Spleen (tissue), 11 donors: ENCODE measurements at regions not wholly inside any gene's neighbourhood (a gene's known extent, or its start where the extent isn't known, plus 50 kb on each side); places are given as distances from the start of the nearest gene placed in this dataset.
A peak's percentile ranks its signal among the peaks of the same experiment; 100 is the strongest.

Experiments used
- DNase-seq: peaks from one replicate; pipeline ENCODE4 v3.0.0-alpha.2; 2020
- H3K27ac ChIP-seq, 8 donors: fragments of 200-600 bp; sonication (generic) in 7 of 8; 1 replicate in 4 of 8; 2 replicates in 4 of 8; pipeline versions ENCODE4 v1.5.0 to v1.8.0; 2016 to 2021; ENCODE audit warnings: inconsistent platforms in 4 of 8, mild to moderate bottlenecking in 4 of 8, moderate library complexity in 1 of 8
- H3K27me3 ChIP-seq, 7 donors: fragments of 200-600 bp; sonication (generic) in 6 of 7; replicated peaks in 1 of 7; 1 replicate in 4 of 7; 2 replicates in 3 of 7; pipeline versions ENCODE4 v1.5.0 to v1.8.0; 2016 to 2021; ENCODE audit warnings: inconsistent platforms in 3 of 7, mild to moderate bottlenecking in 1 of 7
- H3K36me3 ChIP-seq, 6 donors: fragments of 200-600 bp; sonication (generic) in 5 of 6; 1 replicate in 4 of 6; 2 replicates in 2 of 6; pipeline versions ENCODE4 v1.5.0 to v1.8.0; 2016 to 2021; ENCODE audit warnings: inconsistent platforms in 2 of 6
- H3K4me1 ChIP-seq, 6 donors: fragments of 200-600 bp; sonication (generic) in 5 of 6; 1 replicate in 3 of 6; 2 replicates in 3 of 6; pipeline versions ENCODE4 v1.5.0 to v1.8.0; 2016 to 2021; ENCODE audit warnings: inconsistent platforms in 3 of 6
- H3K4me3 ChIP-seq, 8 donors: fragments of 200-600 bp; sonication (generic) in 7 of 8; 1 replicate in 4 of 8; 2 replicates in 4 of 8; pipeline versions ENCODE4 v1.5.0 to v1.8.0; 2016 to 2021; ENCODE audit warnings: inconsistent platforms in 4 of 8, mild to moderate bottlenecking in 4 of 8, moderate library complexity in 2 of 8
- H3K9me3 ChIP-seq, 8 donors: fragments of 200-600 bp; sonication (generic) in 7 of 8; 1 replicate in 4 of 8; 2 replicates in 4 of 8; pipeline versions ENCODE4 v1.5.0 to v1.8.0; 2016 to 2021; ENCODE audit warnings: inconsistent platforms in 4 of 8
- CTCF ChIP-seq, 11 experiments: fragments of 200-600 bp in 7 of 11; fragments of 450-650 bp in 4 of 11; sonication (generic) in 4 of 11; IDR thresholded peaks in 8 of 11; conservative IDR thresholded peaks in 3 of 11; 1 replicate in 7 of 11; 2 replicates in 4 of 11; pipeline versions ENCODE4 v1.4.0 to v1.8.0; 2016 to 2021; ENCODE audit warnings: antibody characterized with exemption in 11 of 11, inconsistent platforms in 4 of 11, mild to moderate bottlenecking in 1 of 11
- POLR2A ChIP-seq, 3 donors: fragments of 450-650 bp; IDR thresholded peaks; one replicate each; pipeline ENCODE4 v1.5.1; 2017; ENCODE audit warnings: antibody characterized with exemption in 3 of 3, mild to moderate bottlenecking in 1 of 3
- POLR2AphosphoS5 ChIP-seq, 3 donors: sonication (generic); formaldehyde crosslinking; IDR thresholded peaks; one replicate each; pipeline ENCODE4 v1.5.1; 2017; ENCODE audit warnings: antibody characterized with exemption in 3 of 3
- WGBS, 5 donors: extraction: QIAGEN DNeasy Blood & Tissue Kit in 3 of 5; methylation state at CpG; one replicate each; pipeline versions ENCODE4 v1.1.5 to v1.1.7; 2013 to 2018; 5-methylcytosine and 5-hydroxymethylcytosine counted together
- intact Hi-C: fragments of 100-400 bp; cut with DNase I; formaldehyde crosslinking; loops from one replicate; pipeline ENCODE4 v1.15.0; 2023; ENCODE audit warnings: low total_unique reads
- donor health status: healthy with polysubstance abuse.
- donor health status: DM: no; HTN: no; CAD: no; lungs with moderate emphysema.
- donor health status: DM: no; HTN: no; CAD: no.
- donor health status: Bipolar disorder and iron deficiency.
- donor health status: healthy.
- donor health status: DM: no; HTN: no; CAD: no.
- donor health status: DM: yes; HTN: yes; CAD: no.

DNA sequence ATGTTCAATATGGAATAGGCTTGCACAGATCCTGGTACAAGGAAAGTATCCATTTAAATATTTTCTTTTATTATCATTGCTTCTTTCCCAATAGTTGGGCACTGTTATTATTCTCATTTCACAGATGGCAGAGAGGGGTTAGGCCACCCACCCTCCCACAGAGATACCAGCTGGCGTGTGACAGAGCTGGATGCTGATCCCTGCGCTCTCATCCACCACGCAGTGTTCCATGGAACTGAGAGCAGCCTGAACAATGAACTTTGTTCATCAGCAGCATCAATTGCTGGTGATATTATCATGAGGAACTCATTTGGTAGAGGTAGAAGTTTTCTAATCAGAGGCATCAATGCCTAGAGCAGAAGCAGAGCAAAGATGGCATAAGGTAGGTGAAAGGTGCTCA, 227.9 kb downstream of the ESM1 start:
- no peak for DNase-seq
- intact Hi-C loops, result no loop called here
- Histone ChIP-seq H3K27me3 (no peaks in the 10 kb centered on the region), H3K27ac (no peak overlapping the region), H3K4me1 (peaks cover 0 to 59% (median 39%) of the 10 kb centered on the region in 6 donors), H3K36me3 (no peaks in the 10 kb centered on the region), H3K9me3 (no peaks in the 10 kb centered on the region), H3K4me3 (no peak overlapping the region)
- WGBS, 5 donors, result 95 to 100% (median 97%) methylated on average over 3 of the region's 3 CpGs
- no peak for TF ChIP-seq CTCF (IDR thresholded peaks at IDR 0.05 in 8 of 11, conservative IDR thresholded peaks at IDR 0.05 in 3 of 11)

DNA sequence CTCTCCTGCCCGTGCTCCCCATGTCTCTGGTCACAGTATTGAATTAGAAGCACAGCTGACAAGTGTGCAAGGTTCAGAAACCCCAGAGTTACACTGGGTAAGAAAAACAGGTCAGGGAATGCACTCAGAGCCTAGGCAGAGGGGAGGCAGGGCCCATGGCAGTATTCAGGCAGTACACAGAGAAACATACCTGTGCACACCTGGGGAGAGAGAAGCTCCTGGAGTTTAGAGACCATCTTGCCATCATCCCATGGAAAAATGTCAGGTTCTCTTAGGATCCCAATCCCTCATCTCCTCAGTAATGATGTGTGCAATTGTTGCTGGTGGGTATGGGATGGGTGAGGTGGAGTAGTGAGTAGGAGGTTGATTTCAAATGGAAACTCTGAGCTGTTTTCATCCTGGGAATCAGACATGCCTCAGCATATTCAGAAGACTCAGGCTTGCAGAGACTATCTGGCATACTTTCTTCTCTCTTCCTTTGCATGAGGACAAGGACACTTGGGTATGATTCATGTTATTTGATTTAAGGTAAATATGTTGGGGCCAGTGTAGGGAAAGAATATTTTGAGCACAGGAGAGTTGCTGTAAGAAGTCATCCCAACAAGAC, 228.5 kb downstream of the ESM1 start:
- Histone ChIP-seq H3K36me3 (no peaks in the 10 kb centered on the region), H3K4me3 (no peak overlapping the region), H3K4me1 (peaks cover 0 to 65% (median 41%) of the 10 kb centered on the region in 6 donors), H3K27me3 (no peaks in the 10 kb centered on the region), H3K9me3 (no peaks in the 10 kb centered on the region), H3K27ac (peak overlapping the region in 3 of 8 donors; percentile 21 to 66 (median 31))
- WGBS, 5 donors, result 80 to 100% (median 93%) methylated on average over 1 of the region's 1 CpG
- TF ChIP-seq POLR2AphosphoS5 (IDR thresholded peaks at IDR 0.05) (no peak), CTCF (IDR thresholded peaks at IDR 0.05 in 8 of 11, conservative IDR thresholded peaks at IDR 0.05 in 3 of 11) (no peak), POLR2A (IDR thresholded peaks at IDR 0.05) (no peak)
- DNase-seq, result no peak
- intact Hi-C loops, result no loop called here

DNA sequence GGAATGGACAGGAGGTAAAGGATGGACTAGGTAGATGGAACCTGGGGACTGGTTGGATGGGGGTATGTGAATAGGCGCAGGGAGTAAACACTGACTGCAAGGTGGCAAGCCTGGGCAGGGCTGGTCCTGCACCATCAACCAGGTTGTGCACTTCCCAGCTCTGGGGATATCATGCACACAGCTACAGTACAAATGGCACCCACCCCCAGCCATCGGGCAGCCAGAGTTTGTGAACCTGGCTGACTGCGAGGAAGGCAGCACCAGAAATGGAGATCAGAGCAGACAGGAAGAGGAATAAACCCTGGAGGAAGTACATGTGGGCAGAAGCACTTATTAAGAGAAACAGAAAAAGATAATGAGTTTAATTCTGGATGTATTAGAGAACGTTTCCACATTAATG, 229.1 kb downstream of the ESM1 start:
- DNase-seq, result no peak
- intact Hi-C loops, result no loop called here
- no peak for TF ChIP-seq POLR2A (IDR thresholded peaks at IDR 0.05)
- TF ChIP-seq POLR2AphosphoS5 (IDR thresholded peaks at IDR 0.05), result no peak
- no peak for TF ChIP-seq CTCF (IDR thresholded peaks at IDR 0.05 in 8 of 11, conservative IDR thresholded peaks at IDR 0.05 in 3 of 11)
- Histone ChIP-seq H3K4me1 (peaks cover 0 to 69% (median 42%) of the 10 kb centered on the region in 6 donors), H3K36me3 (no peaks in the 10 kb centered on the region), H3K9me3 (no peaks in the 10 kb centered on the region), H3K27ac (peak overlapping the region in 5 of 8 donors; percentile 21 to 80 (median 66)), H3K27me3 (no peaks in the 10 kb centered on the region), H3K4me3 (no peak overlapping the region)
- WGBS, 5 donors, result 34 to 42% (median 42%) methylated on average over 4 of the region's 4 CpGs

GRCh38 chr5:54754878-54755277, 230.5 kb downstream of the ESM1 start:
- intact Hi-C loops, result no loop called here
- H3K27ac ChIP-seq, result peak overlapping the region in 5 of 8 donors; percentile 66 to 80 (median 76)
- no peaks in the 10 kb centered on the region for H3K9me3 ChIP-seq
- no peaks in the 10 kb centered on the region for H3K36me3 ChIP-seq
- peaks cover 0 to 62% (median 42%) of the 10 kb centered on the region in 6 donors for H3K4me1 ChIP-seq
- no peaks in the 10 kb centered on the region for H3K27me3 ChIP-seq
- TF ChIP-seq POLR2A (IDR thresholded peaks at IDR 0.05) (peak in 1 of 3 donors; percentile 31), CTCF (IDR thresholded peaks at IDR 0.05 in 8 of 11, conservative IDR thresholded peaks at IDR 0.05 in 3 of 11) (no peak)
- 59 to 77% (median 73%) methylated on average over 2 of the region's 2 CpGs for WGBS, 5 donors
- DNase-seq, result peak; percentile 85
- no peak overlapping the region for H3K4me3 ChIP-seq
